NT2/D1 (cell line): ENCODE measurements at regions not wholly inside any gene's neighbourhood (a gene's known extent, or its start where the extent isn't known, plus 50 kb on each side); places are given as distances from the start of the nearest gene placed in this dataset.

Experiments
- SUZ12 ChIP-seq: IDR thresholded peaks from 2 replicates; pipeline ENCODE4 v1.6.1; 2011; ENCODE audit not compliant: insufficient read length, insufficient read depth; ENCODE audit errors: extremely low read depth
- YY1 ChIP-seq: IDR thresholded peaks from 2 replicates; pipeline ENCODE4 v1.6.1; 2011; ENCODE audit not compliant: insufficient read length, insufficient read depth
- ZNF274 ChIP-seq: IDR thresholded peaks from 2 replicates; pipeline ENCODE4 v1.6.1; 2011; ENCODE audit warnings: mild to moderate bottlenecking, low read depth, low read length

DNA sequence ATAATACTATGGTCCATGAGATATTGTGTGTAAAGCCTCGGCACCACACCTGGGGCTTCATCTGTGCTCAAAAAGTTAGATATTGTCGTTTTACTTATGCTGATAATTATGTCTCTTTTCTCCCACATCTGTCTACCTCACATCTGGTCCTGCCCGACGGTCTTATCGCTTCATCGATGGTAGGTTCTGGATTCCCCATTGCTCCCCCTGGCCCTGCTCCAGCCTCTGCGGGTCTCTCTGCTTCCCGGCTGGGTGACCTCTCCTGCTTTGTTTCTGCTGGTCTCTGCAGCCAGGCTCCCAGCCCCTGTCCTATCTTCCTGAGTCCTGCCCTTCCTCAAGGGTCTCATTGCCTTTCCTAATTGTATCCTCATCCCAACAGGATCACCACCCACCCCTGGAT, 294.2 kb downstream of the NDUFA10 start:
- TF ChIP-seq ZNF274 (no peak), YY1 (no peak), SUZ12 (no peak)
